HEK293 (cell line): ENCODE measurements at regions not wholly inside any gene's neighbourhood (a gene's known extent, or its start where the extent isn't known, plus 50 kb on each side); places are given as distances from the start of the nearest gene placed in this dataset.

Experiments used
- CTCF ChIA-PET: fragments of 350-600 bp; formaldehyde crosslinking; extraction: SDS; loops from one replicate; lab custom pipeline; 2021; ENCODE audit warnings: antibody characterized with exemption; lab: Yijun Ruan, JAX
- POLR2A ChIA-PET: fragments of 300-600 bp; formaldehyde crosslinking; extraction: SDS; loops from one replicate; lab custom pipeline; 2020; ENCODE audit warnings: antibody characterized with exemption, inconsistent platforms; lab: Yijun Ruan, JAX
- H3K27ac ChIP-seq: fragments of 200-500 bp; sonication (Bioruptor generic); 2 replicates; pipeline ENCODE4 v1.5.1; 2014; ENCODE audit warnings: low read depth, low read length, control low read depth, inconsistent platforms; ENCODE audit errors: extremely low read depth
- H3K36me3 ChIP-seq, 2 experiments: fragments of 200-500 bp in 1 of 2; sonication (Bioruptor generic) in 1 of 2; 1 replicate in 1 of 2; 2 replicates in 1 of 2; pipeline ENCODE4 v1.5.1; 2014 to 2017; ENCODE audit warnings: inconsistent platforms in 2 of 2, low read length in 2 of 2; ENCODE audit not compliant: control insufficient read depth in 2 of 2, insufficient read depth in 1 of 2
- H3K4me1 ChIP-seq: fragments of 200-500 bp; sonication (Bioruptor generic); 2 replicates; pipeline ENCODE4 v1.5.1; 2014; ENCODE audit warnings: mild to moderate bottlenecking, low read length, inconsistent platforms; ENCODE audit not compliant: control insufficient read depth, insufficient read depth
- H3K4me3 ChIP-seq: 2 replicates; pipeline ENCODE4 v1.5.1; 2011; ENCODE audit warnings: low read depth, mild to moderate bottlenecking, control low read depth, low read length, moderate library complexity
- H3K9me3 ChIP-seq: fragments of 200-500 bp; sonication (Bioruptor generic); 2 replicates; pipeline ENCODE4 v1.5.1; 2014; ENCODE audit warnings: low read depth, low read length, inconsistent platforms; ENCODE audit not compliant: control insufficient read depth, insufficient read depth
- CTCF ChIP-seq: fragments of 450-650 bp; formaldehyde crosslinking; IDR thresholded peaks from 2 replicates; pipeline ENCODE4 v1.5.1; 2016; ENCODE audit warnings: missing biosample characterization, missing genetic modification characterization
- KLF9 ChIP-seq: fragments of 450-650 bp; formaldehyde crosslinking; IDR thresholded peaks from 2 replicates; pipeline ENCODE4 v1.5.1; 2016; ENCODE audit warnings: missing biosample characterization, missing genetic modification characterization, low read depth
- MEIS1 ChIP-seq: sonication (generic); formaldehyde crosslinking; IDR thresholded peaks from 2 replicates; pipeline ENCODE4 v1.8.1; 2022; ENCODE audit warnings: missing genetic modification reagents, mild to moderate bottlenecking, borderline replicate concordance
- RBAK ChIP-seq: fragments of 450-650 bp; formaldehyde crosslinking; IDR thresholded peaks from 2 replicates; pipeline ENCODE4 v1.5.1; 2016; ENCODE audit warnings: missing biosample characterization, missing genetic modification characterization
- SCRT1 ChIP-seq: fragments of 450-650 bp; formaldehyde crosslinking; IDR thresholded peaks from 2 replicates; pipeline ENCODE4 v1.5.1; 2016; ENCODE audit warnings: missing biosample characterization, missing genetic modification characterization, borderline replicate concordance
- SCRT2 ChIP-seq: fragments of 450-650 bp; formaldehyde crosslinking; IDR thresholded peaks from 2 replicates; pipeline ENCODE4 v1.5.1; 2016; ENCODE audit warnings: missing biosample characterization, missing genetic modification characterization
- WT1 ChIP-seq: fragments of 450-650 bp; formaldehyde crosslinking; IDR thresholded peaks from 2 replicates; pipeline ENCODE4 v1.5.1; 2016; ENCODE audit warnings: missing biosample characterization, missing genetic modification characterization
- ZNF169 ChIP-seq: fragments of 450-650 bp; formaldehyde crosslinking; IDR thresholded peaks from 2 replicates; pipeline ENCODE4 v1.5.1; 2016; ENCODE audit warnings: missing biosample characterization, missing genetic modification characterization
- ZNF202 ChIP-seq: fragments of 450-650 bp; formaldehyde crosslinking; IDR thresholded peaks from 2 replicates; pipeline ENCODE4 v1.5.1; 2016; ENCODE audit warnings: missing biosample characterization, missing genetic modification characterization, borderline replicate concordance
- ZNF302 ChIP-seq: fragments of 450-650 bp; formaldehyde crosslinking; IDR thresholded peaks from 2 replicates; pipeline ENCODE4 v1.5.1; 2016; ENCODE audit warnings: missing biosample characterization, missing genetic modification characterization, low read depth
- ZNF658 ChIP-seq: fragments of 450-650 bp; formaldehyde crosslinking; IDR thresholded peaks from 2 replicates; pipeline ENCODE4; 2016; ENCODE audit warnings: missing biosample characterization, missing genetic modification characterization
- ZNF677 ChIP-seq: fragments of 450-650 bp; IDR thresholded peaks from 2 replicates; pipeline ENCODE4 v1.5.0; 2018; ENCODE audit warnings: missing biosample characterization, mild to moderate bottlenecking, missing genetic modification characterization, moderate library complexity
- ZNF701 ChIP-seq: fragments of 450-650 bp; formaldehyde crosslinking; IDR thresholded peaks from 2 replicates; pipeline ENCODE4 v1.5.1; 2016; ENCODE audit warnings: missing biosample characterization, missing genetic modification characterization
- ZNF704 ChIP-seq: fragments of 450-650 bp; formaldehyde crosslinking; IDR thresholded peaks from 2 replicates; pipeline ENCODE4 v1.5.1; 2016; ENCODE audit warnings: missing biosample characterization, missing genetic modification characterization
- ZSCAN23 ChIP-seq: fragments of 450-650 bp; formaldehyde crosslinking; IDR thresholded peaks from 2 replicates; pipeline ENCODE4 v1.5.1; 2016; ENCODE audit warnings: missing biosample characterization, missing genetic modification characterization
- TF ChIP-seq, protein P1 (sequence below): fragments of 450-650 bp; formaldehyde crosslinking; IDR thresholded peaks from 2 replicates; pipeline ENCODE4 v1.5.1; 2016; ENCODE audit warnings: missing biosample characterization, missing genetic modification characterization

GRCh38 chr2:107735201-107735600 is 91.5 kb upstream of the RGPD4 start (continued):
- TF ChIP-seq, protein P1, sequence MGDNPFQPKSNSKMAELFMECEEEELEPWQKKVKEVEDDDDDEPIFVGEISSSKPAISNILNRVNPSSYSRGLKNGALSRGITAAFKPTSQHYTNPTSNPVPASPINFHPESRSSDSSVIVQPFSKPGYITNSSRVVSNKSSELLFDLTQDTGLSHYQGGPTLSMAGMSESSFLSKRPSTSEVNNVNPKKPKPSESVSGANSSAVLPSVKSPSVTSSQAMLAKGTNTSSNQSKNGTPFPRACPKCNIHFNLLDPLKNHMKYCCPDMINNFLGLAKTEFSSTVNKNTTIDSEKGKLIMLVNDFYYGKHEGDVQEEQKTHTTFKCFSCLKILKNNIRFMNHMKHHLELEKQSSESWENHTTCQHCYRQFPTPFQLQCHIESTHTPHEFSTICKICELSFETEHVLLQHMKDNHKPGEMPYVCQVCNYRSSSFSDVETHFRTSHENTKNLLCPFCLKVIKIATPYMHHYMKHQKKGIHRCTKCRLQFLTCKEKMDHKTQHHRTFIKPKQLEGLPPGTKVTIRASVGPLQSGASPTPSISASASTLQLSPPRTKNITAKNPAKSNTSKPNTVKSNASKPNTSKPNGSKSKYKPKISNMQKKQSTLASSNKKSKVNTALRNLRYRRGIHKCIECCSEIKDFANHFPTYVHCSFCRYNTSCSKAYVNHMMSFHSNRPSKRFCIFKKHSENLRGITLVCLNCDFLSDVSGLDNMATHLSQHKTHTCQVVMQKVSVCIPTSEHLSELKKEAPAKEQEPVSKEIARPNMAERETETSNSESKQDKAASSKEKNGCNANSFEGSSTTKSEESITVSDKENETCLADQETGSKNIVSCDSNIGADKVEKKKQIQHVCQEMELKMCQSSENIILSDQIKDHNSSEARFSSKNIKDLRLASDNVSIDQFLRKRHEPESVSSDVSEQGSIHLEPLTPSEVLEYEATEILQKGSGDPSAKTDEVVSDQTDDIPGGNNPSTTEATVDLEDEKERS = no peak
- TF ChIP-seq CTCF (no peak), ZNF701 (tag by site-specific recombination) (no peak)
- TF ChIP-seq, all 188 proteins: peak for 0

GRCh38 chr2:107737756-107738155 is 88.9 kb upstream of the RGPD4 start:
- TF ChIP-seq SCRT1 (tag by site-specific recombination) = no peak
- TF ChIP-seq KLF9 (tag by site-specific recombination) = no peak
- TF ChIP-seq MEIS1 (CRISPR knock-in tag) = no peak
- no peak for TF ChIP-seq ZNF677 (tag by site-specific recombination)
- TF ChIP-seq ZNF169 (tag by site-specific recombination) = no peak
- TF ChIP-seq SCRT2 (tag by site-specific recombination) = no peak
- no peak for TF ChIP-seq ZNF658 (tag by site-specific recombination)
- TF ChIP-seq ZNF302 (tag by site-specific recombination) = no peak
- TF ChIP-seq ZNF704 (tag by site-specific recombination) = no peak
- TF ChIP-seq ZNF202 = no peak
- Histone ChIP-seq H3K27ac (no peak overlapping the region), H3K4me3 (no peak overlapping the region), H3K36me3 (no peaks in the 10 kb centered on the region), H3K9me3 (no peaks in the 10 kb centered on the region), H3K4me1 (0 out of 2 replicates have a peak, but pooled peaks cover 4% of the 10 kb centered on the region)
- ChIA-PET CTCF (interaction anchor here (0.9 kb wide), 1 partner anchor 20 kb away, joined by 3 read pairs; no protein-coding TSS in a partner anchor), POLR2A (interaction anchor here (0.7 kb wide), 1 partner anchor 17 kb away, joined by 3 read pairs; no protein-coding TSS in a partner anchor)

- H3K4me3 ChIP-seq = no peak overlapping the region
- no peaks in the 10 kb centered on the region for H3K9me3 ChIP-seq
- TF ChIP-seq ZNF202 (no peak), ZSCAN23 (tag by site-specific recombination) (no peak), RBAK (tag by site-specific recombination) (no peak), WT1 (tag by site-specific recombination) (no peak)
- CTCF ChIA-PET = interaction anchor here (0.9 kb wide), 1 partner anchor 21 kb away, joined by 3 read pairs; no protein-coding TSS in a partner anchor
- H3K27ac ChIP-seq = no peak overlapping the region
- H3K36me3 ChIP-seq = no peaks in the 10 kb centered on the region
- H3K4me1 ChIP-seq = 0 out of 2 replicates have a peak, but pooled peaks cover 4% of the 10 kb centered on the region
- POLR2A ChIA-PET = no interaction called here
Measured at GRCh38 chr2:107738266-107738665, 88.4 kb upstream of the RGPD4 start.
